ENCODE measurements at regions not wholly inside any gene's neighbourhood (a gene's known extent, or its start where the extent isn't known, plus 50 kb on each side); places are given as distances from the start of the nearest gene placed in this dataset.

DNA sequence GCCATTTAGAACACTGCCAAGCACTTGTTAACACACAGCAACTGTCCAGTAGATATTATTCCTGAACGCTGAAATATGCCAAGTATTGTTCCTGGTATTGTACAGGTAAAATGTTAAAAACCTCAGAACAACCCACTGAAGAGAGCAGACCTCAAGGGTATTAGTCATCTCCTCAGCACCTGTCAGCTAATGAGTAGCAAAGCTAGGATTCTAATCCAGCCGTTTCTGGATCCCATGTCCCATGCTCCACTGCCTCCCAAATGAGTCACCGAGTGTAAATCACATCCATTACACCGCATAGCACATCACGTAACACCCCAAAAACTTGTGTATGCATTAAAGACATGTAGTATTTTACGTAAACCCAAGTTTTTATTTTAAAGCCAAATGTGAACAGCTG is 705.4 kb upstream of the TENM4 start:
- Histone ChIP-seq H3K14ac (ENCODE audit: insufficient read depth, low read length) (no peak overlapping the region), H3K4me2 (ENCODE audit: insufficient read depth, insufficient read length, low read length) (no peak overlapping the region), H3K9me3 (ENCODE audit: control insufficient read depth, low read depth, low read length) (no peaks in the 10 kb centered on the region), H3T11ph (ENCODE audit: low read length) (no peak overlapping the region), H3K79me1 (ENCODE audit: insufficient read depth, low read depth, low read length, poor library complexity, severe bottlenecking) (no peaks in the 10 kb centered on the region), H3K79me2 (ENCODE audit: insufficient read depth, low read length) (no peaks in the 10 kb centered on the region), H2BK120ac (ENCODE audit: low read depth, low read length, poor library complexity, severe bottlenecking) (no peak overlapping the region), H4K5ac (ENCODE audit: insufficient read length, low read depth, low read length) (no peak overlapping the region), H3K9ac (ENCODE audit: extremely low read depth, insufficient read length, low read length) (no peak overlapping the region), H2BK15ac (ENCODE audit: low read depth, low read length) (no peak overlapping the region), H3K56ac (ENCODE audit: insufficient read length, low read depth, low read length) (no peak overlapping the region), H3K23ac (ENCODE audit: insufficient read length, low read depth, low read length) (no peak overlapping the region), H2AFZ (ENCODE audit: low read length) (no peak overlapping the region), H2BK12ac (ENCODE audit: insufficient read length, low read depth, low read length) (no peak overlapping the region), H3K27ac (ENCODE audit: insufficient read length, low read depth, low read length) (no peak overlapping the region), H3K27me3 (ENCODE audit: insufficient read depth, low read length) (no peaks in the 10 kb centered on the region), H3K4ac (ENCODE audit: low read depth, low read length) (no peak overlapping the region), H2AK5ac (ENCODE audit: insufficient read length, low read length) (no peak overlapping the region), H4K8ac (replicated peaks; ENCODE audit: insufficient read length, low read depth, low read length) (no peak overlapping the region), H4K20me1 (ENCODE audit: control insufficient read depth, insufficient read depth, insufficient read length) (no peaks in the 10 kb centered on the region), H3K18ac (ENCODE audit: insufficient read length, low read depth, low read length) (no peak overlapping the region), H3K23me2 (ENCODE audit: insufficient read length, low read depth, low read length, poor library complexity, severe bottlenecking) (no peaks in the 10 kb centered on the region), H2BK20ac (ENCODE audit: low read depth, low read length, poor library complexity, severe bottlenecking) (no peak overlapping the region), H3K4me1 (ENCODE audit: insufficient read depth, low read length) (no peaks in the 10 kb centered on the region), H2BK5ac (ENCODE audit: insufficient read length, low read length) (no peak overlapping the region), H4K91ac (ENCODE audit: insufficient read length, low read depth, low read length) (no peak overlapping the region)
- TF ChIP-seq, protein P1, sequence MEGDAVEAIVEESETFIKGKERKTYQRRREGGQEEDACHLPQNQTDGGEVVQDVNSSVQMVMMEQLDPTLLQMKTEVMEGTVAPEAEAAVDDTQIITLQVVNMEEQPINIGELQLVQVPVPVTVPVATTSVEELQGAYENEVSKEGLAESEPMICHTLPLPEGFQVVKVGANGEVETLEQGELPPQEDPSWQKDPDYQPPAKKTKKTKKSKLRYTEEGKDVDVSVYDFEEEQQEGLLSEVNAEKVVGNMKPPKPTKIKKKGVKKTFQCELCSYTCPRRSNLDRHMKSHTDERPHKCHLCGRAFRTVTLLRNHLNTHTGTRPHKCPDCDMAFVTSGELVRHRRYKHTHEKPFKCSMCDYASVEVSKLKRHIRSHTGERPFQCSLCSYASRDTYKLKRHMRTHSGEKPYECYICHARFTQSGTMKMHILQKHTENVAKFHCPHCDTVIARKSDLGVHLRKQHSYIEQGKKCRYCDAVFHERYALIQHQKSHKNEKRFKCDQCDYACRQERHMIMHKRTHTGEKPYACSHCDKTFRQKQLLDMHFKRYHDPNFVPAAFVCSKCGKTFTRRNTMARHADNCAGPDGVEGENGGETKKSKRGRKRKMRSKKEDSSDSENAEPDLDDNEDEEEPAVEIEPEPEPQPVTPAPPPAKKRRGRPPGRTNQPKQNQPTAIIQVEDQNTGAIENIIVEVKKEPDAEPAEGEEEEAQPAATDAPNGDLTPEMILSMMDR (conservative IDR thresholded peaks at IDR 0.05), result no peak
- Mint-ChIP-seq H3K36me3 (ENCODE audit: insufficient read depth in 1 of 3, low read depth in 3 of 3) (no peaks in the 10 kb centered on the region), H3K27ac (no peak overlapping the region), H3K4me3 (no peak overlapping the region), H3K4me1 (peaks cover 13 to 16% of the 10 kb centered on the region in 2 experiments), H3K9me3 (no peaks in the 10 kb centered on the region; a peak in 1 of 5 replicates), H3K27me3 (ENCODE audit: low read depth) (no peaks in the 10 kb centered on the region)
- WGBS (ENCODE audit: extremely low coverage, insufficient read length, low lambda C conversion rate), result no CpG with 5 or more reads among the region's 6 CpGs
- DNase-seq, result no peak

Measured in H9 (cell line).